GM19324 (cell line): ENCODE measurements at regions not wholly inside any gene's neighbourhood (a gene's known extent, or its start where the extent isn't known, plus 50 kb on each side); places are given as distances from the start of the nearest gene placed in this dataset.
"Not testable (repeated sequence)": the region's sequence is repeated elsewhere in the genome, so short reads cannot be mapped to it uniquely, and the experiment has no call there.

ENCODE experiments used
- ATAC-seq: cut with Tn5 transposase; IDR thresholded peaks from one replicate; pipeline ENCODE4 v1.9.1; 2021; ENCODE audit warnings: mild to moderate bottlenecking, moderate library complexity; ENCODE audit not compliant: unreplicated experiment, low FRiP score

- not testable (repeated sequence) for ATAC-seq
These were observed 56.2 kb upstream of the TFPI start for GRCh38 chr2:187610450-187610849.

GRCh38 chr2:187612857-187613256 is 58.6 kb upstream of the TFPI start:
- ATAC-seq: no peak

GRCh38 chr2:187614756-187615155 is 60.5 kb upstream of the TFPI start:
- ATAC-seq: no peak

GRCh38 chr2:187615364-187615763 is 61.1 kb upstream of the TFPI start:
- no peak for ATAC-seq

GRCh38 chr2:187615902-187616301 is 61.7 kb upstream of the TFPI start:
- ATAC-seq: no peak

GRCh38 chr2:187617120-187617519 is 62.9 kb upstream of the TFPI start:
- no peak for ATAC-seq

- ATAC-seq: no peak
These were observed 63.7 kb upstream of the TFPI start for GRCh38 chr2:187617905-187618304.

- no peak for ATAC-seq
These were observed 64.6 kb upstream of the TFPI start for GRCh38 chr2:187618813-187619212.

GRCh38 chr2:187627153-187627552 is 72.9 kb upstream of the TFPI start:
- no peak for ATAC-seq

- ATAC-seq: not testable (repeated sequence)
These were observed 82.6 kb upstream of the TFPI start for GRCh38 chr2:187636731-187637391.

GRCh38 chr2:187637392-187637740 is 83.1 kb upstream of the TFPI start:
- ATAC-seq: not testable (repeated sequence)

- ATAC-seq: not testable (repeated sequence)
These were observed 83.5 kb upstream of the TFPI start for GRCh38 chr2:187637771-187638170.

GRCh38 chr2:187638840-187639239 is 84.6 kb upstream of the TFPI start:
- ATAC-seq: no peak

GRCh38 chr2:187640926-187641510 is 86.8 kb upstream of the TFPI start:
- no peak for ATAC-seq

GRCh38 chr2:187642498-187642897 is 88.3 kb upstream of the TFPI start:
- ATAC-seq: no peak

GRCh38 chr2:187644486-187644885 is 90.3 kb upstream of the TFPI start:
- ATAC-seq: no peak

- ATAC-seq: no peak
These were observed 90.7 kb upstream of the TFPI start for GRCh38 chr2:187644981-187645380.

GRCh38 chr2:187646556-187646955 is 92.3 kb upstream of the TFPI start:
- ATAC-seq: no peak

- no peak for ATAC-seq
These were observed 100.3 kb upstream of the TFPI start for GRCh38 chr2:187654535-187654934.

- no peak for ATAC-seq
These were observed 100.8 kb upstream of the TFPI start for GRCh38 chr2:187655001-187655400.

- no peak for ATAC-seq
These were observed 101.9 kb upstream of the TFPI start for GRCh38 chr2:187656123-187656522.

GRCh38 chr2:187658952-187659525 is 104.8 kb upstream of the TFPI start:
- ATAC-seq: no peak
